Parathyroid adenoma (tissue), 2 donors: ENCODE measurements at regions not wholly inside any gene's neighbourhood (a gene's known extent, or its start where the extent isn't known, plus 50 kb on each side); places are given as distances from the start of the nearest gene placed in this dataset.

ENCODE experiments used
- H2AFZ ChIP-seq: fragments of 300-600 bp; sonication (generic); one replicate; pipeline ENCODE4 v1.7.0; 2017; ENCODE audit warnings: antibody characterized with exemption, mild to moderate bottlenecking
- H3K27ac ChIP-seq: fragments of 300-600 bp; sonication (generic); one replicate; pipeline ENCODE4 v1.7.0; 2017
- H3K27me3 ChIP-seq: fragments of 300-600 bp; sonication (generic); one replicate; pipeline ENCODE4 v1.7.0; 2017; ENCODE audit warnings: low read length; ENCODE audit not compliant: control insufficient read depth, insufficient read depth
- H3K36me3 ChIP-seq: fragments of 300-600 bp; sonication (generic); one replicate; pipeline ENCODE4 v1.7.0; 2017; ENCODE audit warnings: low read length; ENCODE audit not compliant: control insufficient read depth, insufficient read depth
- H3K4me1 ChIP-seq: fragments of 300-600 bp; sonication (generic); one replicate; pipeline ENCODE4 v1.7.0; 2017; ENCODE audit warnings: control low read depth
- H3K4me2 ChIP-seq: fragments of 300-600 bp; sonication (generic); one replicate; pipeline ENCODE4 v1.7.0; 2017; ENCODE audit warnings: low read length
- H3K4me3 ChIP-seq: fragments of 300-600 bp; sonication (generic); one replicate; pipeline ENCODE4 v1.7.0; 2017; ENCODE audit warnings: low read depth, low read length
- H3K79me2 ChIP-seq: fragments of 300-600 bp; sonication (generic); one replicate; pipeline ENCODE4 v1.7.0; 2017; ENCODE audit warnings: control low read depth
- H3K9ac ChIP-seq: fragments of 300-600 bp; sonication (generic); one replicate; pipeline ENCODE4 v1.7.0; 2017; ENCODE audit warnings: mild to moderate bottlenecking
- H3K9me3 ChIP-seq: fragments of 300-600 bp; sonication (generic); one replicate; pipeline ENCODE4 v1.7.0; 2017; ENCODE audit warnings: low read length; ENCODE audit not compliant: control insufficient read depth
- TF ChIP-seq, protein P1 (sequence below): fragments of 300-600 bp; sonication (generic); IDR thresholded peaks from one replicate; pipeline ENCODE4 v1.7.0; 2017; ENCODE audit warnings: antibody characterized with exemption, mild to moderate bottlenecking
- donor health status: primary hyperparathyroidism.

DNA sequence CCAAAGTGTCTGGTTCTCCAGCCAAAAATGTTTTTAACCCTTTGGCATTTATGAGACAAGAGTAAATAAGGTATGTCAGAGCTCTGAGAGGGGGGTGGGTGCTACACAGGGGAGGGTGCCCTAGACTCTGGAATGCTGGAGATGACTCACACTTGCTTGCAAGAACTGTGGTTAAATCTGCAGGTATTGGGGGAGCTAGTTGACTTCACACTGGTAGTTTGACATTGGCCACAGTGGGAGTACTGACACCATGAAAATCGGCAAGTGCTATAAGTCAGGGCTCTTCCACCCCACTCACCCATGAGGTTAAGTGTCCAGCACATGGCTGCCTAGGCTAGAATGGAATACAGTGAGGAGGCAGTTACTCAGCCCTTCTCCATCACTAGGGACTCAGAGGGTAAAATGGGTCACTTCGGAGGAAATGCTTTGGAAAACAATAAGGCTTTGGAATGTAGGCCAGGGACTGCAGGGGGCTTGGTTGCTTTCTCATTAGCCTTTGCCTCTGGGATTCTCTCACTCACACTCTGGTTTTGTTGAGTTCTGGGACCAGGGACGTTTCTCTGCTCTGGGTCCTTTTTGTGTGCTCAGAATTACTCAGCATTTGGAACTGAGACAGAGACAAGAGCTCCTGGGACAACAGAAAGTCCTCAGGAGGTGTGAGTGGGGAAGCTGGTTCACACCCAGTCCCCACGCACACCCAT is 91.6 kb downstream of the ACKR3 start:
- Histone ChIP-seq H3K27ac (no peak overlapping the region), H3K4me2 (no peak overlapping the region), H3K27me3 (no peaks in the 10 kb centered on the region), H3K79me2 (no peaks in the 10 kb centered on the region), H3K4me3 (no peak overlapping the region), H3K9me3 (no peaks in the 10 kb centered on the region), H3K36me3 (no peaks in the 10 kb centered on the region), H2AFZ (no peak overlapping the region), H3K9ac (no peak overlapping the region), H3K4me1 (no peaks in the 10 kb centered on the region)
- TF ChIP-seq, protein P1, sequence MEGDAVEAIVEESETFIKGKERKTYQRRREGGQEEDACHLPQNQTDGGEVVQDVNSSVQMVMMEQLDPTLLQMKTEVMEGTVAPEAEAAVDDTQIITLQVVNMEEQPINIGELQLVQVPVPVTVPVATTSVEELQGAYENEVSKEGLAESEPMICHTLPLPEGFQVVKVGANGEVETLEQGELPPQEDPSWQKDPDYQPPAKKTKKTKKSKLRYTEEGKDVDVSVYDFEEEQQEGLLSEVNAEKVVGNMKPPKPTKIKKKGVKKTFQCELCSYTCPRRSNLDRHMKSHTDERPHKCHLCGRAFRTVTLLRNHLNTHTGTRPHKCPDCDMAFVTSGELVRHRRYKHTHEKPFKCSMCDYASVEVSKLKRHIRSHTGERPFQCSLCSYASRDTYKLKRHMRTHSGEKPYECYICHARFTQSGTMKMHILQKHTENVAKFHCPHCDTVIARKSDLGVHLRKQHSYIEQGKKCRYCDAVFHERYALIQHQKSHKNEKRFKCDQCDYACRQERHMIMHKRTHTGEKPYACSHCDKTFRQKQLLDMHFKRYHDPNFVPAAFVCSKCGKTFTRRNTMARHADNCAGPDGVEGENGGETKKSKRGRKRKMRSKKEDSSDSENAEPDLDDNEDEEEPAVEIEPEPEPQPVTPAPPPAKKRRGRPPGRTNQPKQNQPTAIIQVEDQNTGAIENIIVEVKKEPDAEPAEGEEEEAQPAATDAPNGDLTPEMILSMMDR: no peak

DNA sequence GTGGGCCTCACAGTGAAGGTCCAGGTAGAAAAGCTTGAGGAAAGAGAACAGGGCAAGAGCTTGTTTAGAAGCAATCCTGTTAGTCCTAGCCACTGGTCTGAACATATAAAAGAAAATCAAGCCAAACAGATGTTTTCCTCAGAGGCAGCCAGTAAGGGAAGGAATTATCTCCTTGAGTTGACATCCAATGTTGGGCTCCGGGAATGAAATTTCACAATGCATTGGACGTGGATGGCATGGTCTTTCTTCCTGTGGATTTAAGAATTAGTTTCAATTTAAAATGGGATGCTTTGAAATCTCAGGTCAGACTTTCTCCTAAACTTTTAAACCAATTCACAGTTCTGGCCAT is 92.1 kb downstream of the ACKR3 start:
- Histone ChIP-seq H3K4me3 (no peak overlapping the region), H3K36me3 (no peaks in the 10 kb centered on the region), H3K27me3 (no peaks in the 10 kb centered on the region), H3K4me1 (no peaks in the 10 kb centered on the region), H3K79me2 (no peaks in the 10 kb centered on the region), H2AFZ (no peak overlapping the region), H3K9me3 (no peaks in the 10 kb centered on the region), H3K9ac (no peak overlapping the region), H3K4me2 (no peak overlapping the region), H3K27ac (no peak overlapping the region)
- TF ChIP-seq, protein P1: no peak

DNA sequence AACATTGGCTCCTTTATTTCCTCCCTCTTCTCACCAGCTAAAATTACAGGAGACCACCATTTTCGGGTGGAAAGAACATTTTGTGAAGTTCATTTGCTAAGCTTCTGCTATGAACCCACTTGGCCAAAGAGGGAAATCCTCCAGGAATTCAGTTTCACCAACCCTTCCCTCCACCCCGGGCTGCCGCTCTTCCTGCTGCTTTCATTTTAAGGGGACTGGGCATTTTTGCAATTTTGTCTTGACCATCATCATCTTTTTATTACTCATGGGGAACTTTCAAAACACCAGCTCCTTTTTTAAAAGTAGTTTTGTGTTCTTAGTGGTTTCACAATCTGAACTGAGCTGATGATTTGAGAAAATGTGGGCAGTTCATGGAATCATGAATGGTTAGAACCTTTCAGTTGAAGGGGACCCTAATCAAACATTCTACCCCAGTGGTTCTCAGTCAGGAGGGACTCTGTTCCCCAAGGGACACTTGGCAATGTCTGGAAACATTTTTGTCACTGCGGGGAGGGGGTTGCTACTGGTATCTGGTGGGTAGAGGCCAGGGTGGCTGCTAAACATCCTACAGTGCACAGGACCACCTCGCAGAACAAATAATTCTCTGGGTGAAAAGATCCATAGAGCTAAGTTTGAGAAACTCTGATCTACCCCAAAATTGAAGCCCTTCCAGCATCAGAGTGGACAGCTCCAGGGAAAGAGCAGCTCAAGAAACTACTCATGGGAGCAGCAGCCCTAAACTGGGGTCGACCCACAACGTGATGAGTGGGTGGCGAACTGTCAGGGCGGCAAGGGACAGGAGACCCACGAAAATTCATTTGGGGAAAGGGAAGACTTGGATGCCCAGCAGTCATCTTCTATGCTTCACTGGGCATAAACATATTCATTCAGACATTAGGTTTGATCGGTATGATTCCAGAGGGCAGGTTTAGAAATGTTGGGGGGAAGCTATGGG is 92.9 kb downstream of the ACKR3 start:
- H3K4me3 ChIP-seq: no peak overlapping the region

GRCh38 chr2:236663287-236664101 is 93.9 kb downstream of the ACKR3 start:
- TF ChIP-seq, protein P1: no peak
- no peaks in the 10 kb centered on the region for H3K9me3 ChIP-seq
- H3K36me3 ChIP-seq: no peaks in the 10 kb centered on the region
- no peak overlapping the region for H3K4me3 ChIP-seq
- H3K27ac ChIP-seq: no peak overlapping the region
- no peak overlapping the region for H3K4me2 ChIP-seq
- no peak overlapping the region for H2AFZ ChIP-seq
- no peaks in the 10 kb centered on the region for H3K27me3 ChIP-seq
- no peaks in the 10 kb centered on the region for H3K4me1 ChIP-seq
- no peak overlapping the region for H3K9ac ChIP-seq
- H3K79me2 ChIP-seq: no peaks in the 10 kb centered on the region

More for the DNA sequence above, 92.9 kb downstream of the ACKR3 start:
- H3K79me2 ChIP-seq: no peaks in the 10 kb centered on the region
- no peak overlapping the region for H3K27ac ChIP-seq
- no peaks in the 10 kb centered on the region for H3K4me1 ChIP-seq
- H3K9me3 ChIP-seq: no peaks in the 10 kb centered on the region
- H3K4me2 ChIP-seq: no peak overlapping the region
- no peak overlapping the region for H3K9ac ChIP-seq
- no peaks in the 10 kb centered on the region for H3K27me3 ChIP-seq
- H2AFZ ChIP-seq: no peak overlapping the region
- no peaks in the 10 kb centered on the region for H3K36me3 ChIP-seq
- TF ChIP-seq, protein P1: no peak
